ENCODE measurements at regions not wholly inside any gene's neighbourhood (a gene's known extent, or its start where the extent isn't known, plus 50 kb on each side); places are given as distances from the start of the nearest gene placed in this dataset.

GRCh38 chr11:79950172-79950571, 509.3 kb upstream of the TENM4 start:
- 22% methylated on average over 4 of the region's 4 CpGs for WGBS (ENCODE audit: insufficient coverage, insufficient replicate concordance, low lambda C conversion rate, missing lambda C conversion rate)
- Histone ChIP-seq H3K79me2 (ENCODE audit: control insufficient read depth, insufficient read depth, low read length) (no peaks in the 10 kb centered on the region), H3K27me3 (replicated peaks in 1 of 2; ENCODE audit: control insufficient read depth in 2 of 2, insufficient read depth in 2 of 2, low read length in 1 of 2) (no peaks in the 10 kb centered on the region), H3K4me3 (no peak overlapping the region), H3K27ac (ENCODE audit: control insufficient read depth, insufficient read depth) (no peak overlapping the region), H3K36me3 (ENCODE audit: control insufficient read depth in 2 of 2, insufficient read depth in 2 of 2, low read length in 1 of 2) (no peaks in the 10 kb centered on the region), H3K4me2 (ENCODE audit: control insufficient read depth, insufficient read depth) (no peak overlapping the region), H3K9me3 (replicated peaks; ENCODE audit: control insufficient read depth, insufficient read depth, low read length) (no peaks in the 10 kb centered on the region), H3K4me1 (ENCODE audit: control insufficient read depth, insufficient read depth, low read length) (no peaks in the 10 kb centered on the region), H3K9ac (ENCODE audit: control insufficient read depth, insufficient read depth, low read length) (no peak overlapping the region), H2AFZ (ENCODE audit: control insufficient read depth, low read depth, low read length) (no peak overlapping the region), H4K20me1 (ENCODE audit: control insufficient read depth, insufficient read depth) (no peaks in the 10 kb centered on the region)
- BruUV-seq (replicated peaks) = no TSS peak
- TF ChIP-seq JUND (IDR thresholded peaks at IDR 0.05; ENCODE audit: low read depth, low read length) = no peak
- TF ChIP-seq SUPT20H (IDR thresholded peaks at IDR 0.05; ENCODE audit: borderline replicate concordance, control insufficient read depth, low read depth, low read length) = no peak
- TF ChIP-seq EED (IDR thresholded peaks at IDR 0.05; ENCODE audit: low read depth) = no peak
- TF ChIP-seq SIX5 (IDR thresholded peaks at IDR 0.05; ENCODE audit: low read depth, low read length, severe bottlenecking) = no peak
- TF ChIP-seq PAX8 (IDR thresholded peaks at IDR 0.05) = no peak
- TF ChIP-seq MXI1 (IDR thresholded peaks at IDR 0.05; ENCODE audit: low read depth, low read length) = no peak
- TF ChIP-seq CEBPB (IDR thresholded peaks at IDR 0.05; ENCODE audit: borderline replicate concordance in 1 of 2, low read depth in 2 of 2, low read length in 2 of 2) = no peak
- TF ChIP-seq ZNF592 (IDR thresholded peaks at IDR 0.05) = no peak
- no peak for TF ChIP-seq ATF3 (IDR thresholded peaks at IDR 0.05; ENCODE audit: borderline replicate concordance, extremely low read depth, low read depth, low read length)
- TF ChIP-seq MYC (IDR thresholded peaks at IDR 0.05; ENCODE audit: insufficient read depth, insufficient read length, insufficient replicate concordance, low read length, severe bottlenecking) = no peak
- in situ Hi-C loops (cut with MboI) = no loop called here
- SMC1A ChIA-PET (ENCODE audit: uncharacterized antibody, unreplicated experiment) = no interaction called here
- no peak for DNase-seq (ENCODE audit: low read depth, low spot score)
- RAD21 ChIA-PET (ENCODE audit: unreplicated experiment) = no interaction called here
- intact Hi-C loops (cut with micrococcal nuclease; ENCODE audit: unreplicated experiment) = no loop called here
- POLR2A ChIA-PET = no interaction called here
- CTCF ChIA-PET = no interaction called here
- no peak for FAIRE-seq
- ATAC-seq = no peak
